HG03060 (cell line): ENCODE measurements at regions not wholly inside any gene's neighbourhood (a gene's known extent, or its start where the extent isn't known, plus 50 kb on each side); places are given as distances from the start of the nearest gene placed in this dataset.

Experiments
- ATAC-seq: cut with Tn5 transposase; IDR thresholded peaks from one replicate; pipeline ENCODE4 v1.9.1; 2021; ENCODE audit warnings: low read depth, moderate number of reproducible peaks; ENCODE audit not compliant: unreplicated experiment

DNA sequence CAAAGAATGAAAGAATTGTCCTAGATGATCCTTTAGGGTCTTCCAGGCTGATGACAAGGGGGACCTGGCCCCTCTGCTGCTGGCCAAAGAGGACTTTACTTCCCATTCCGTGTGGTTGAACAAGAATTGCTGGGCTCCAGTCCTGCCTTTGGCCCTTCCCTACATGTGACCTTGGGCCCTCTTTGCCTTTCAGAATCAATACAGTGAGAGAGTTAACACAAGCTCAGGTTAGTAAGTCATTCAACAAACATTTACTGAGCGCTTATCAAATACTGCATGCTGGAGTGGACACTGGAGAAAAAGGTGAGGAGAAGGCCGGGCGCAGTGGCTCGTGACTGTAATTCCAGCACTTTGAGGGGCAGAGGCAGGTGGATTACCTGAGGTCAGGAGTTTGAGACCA, 113.1 kb downstream of the C9orf50 start:
- no peak for ATAC-seq

DNA sequence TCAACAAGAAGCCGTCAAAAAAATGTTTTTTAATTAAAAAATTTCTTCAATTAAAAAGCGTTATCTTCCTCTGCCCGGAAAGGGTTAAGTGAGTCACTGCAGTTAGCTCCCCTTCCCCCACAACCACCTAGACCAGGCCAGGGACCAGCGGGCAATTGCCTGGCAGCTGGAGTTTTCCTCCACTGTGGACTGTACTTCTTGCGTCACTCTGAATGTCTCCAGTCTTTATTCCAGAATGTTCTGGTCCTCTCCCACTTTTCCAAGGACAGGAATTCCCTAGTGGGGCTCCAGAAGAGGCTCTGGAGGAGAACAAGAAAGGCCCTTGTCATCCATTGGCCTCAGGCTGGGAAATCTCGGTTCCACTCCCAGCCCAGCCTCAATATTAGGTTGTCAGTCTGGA, 114.0 kb downstream of the C9orf50 start:
- ATAC-seq = no peak

DNA sequence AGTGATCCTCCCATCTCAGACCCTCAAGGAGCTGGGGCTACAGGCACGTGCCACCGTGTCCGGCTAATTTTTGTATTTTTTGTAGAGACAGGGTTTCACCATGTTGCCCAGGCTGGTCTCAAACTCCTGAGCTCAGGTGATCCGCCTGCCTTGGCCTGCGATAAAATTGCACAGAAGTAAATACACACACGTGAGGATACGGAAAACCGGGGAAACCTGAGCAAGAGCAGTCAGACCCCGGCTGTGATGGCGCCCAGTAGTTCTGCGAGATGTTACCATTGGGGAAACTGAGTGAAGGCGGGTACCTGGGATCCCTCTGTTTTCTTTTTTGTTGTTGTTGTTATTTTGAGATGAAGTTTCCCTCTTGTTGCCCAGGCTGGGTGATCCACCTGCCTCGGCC, 114.9 kb downstream of the C9orf50 start:
- ATAC-seq = no peak

DNA sequence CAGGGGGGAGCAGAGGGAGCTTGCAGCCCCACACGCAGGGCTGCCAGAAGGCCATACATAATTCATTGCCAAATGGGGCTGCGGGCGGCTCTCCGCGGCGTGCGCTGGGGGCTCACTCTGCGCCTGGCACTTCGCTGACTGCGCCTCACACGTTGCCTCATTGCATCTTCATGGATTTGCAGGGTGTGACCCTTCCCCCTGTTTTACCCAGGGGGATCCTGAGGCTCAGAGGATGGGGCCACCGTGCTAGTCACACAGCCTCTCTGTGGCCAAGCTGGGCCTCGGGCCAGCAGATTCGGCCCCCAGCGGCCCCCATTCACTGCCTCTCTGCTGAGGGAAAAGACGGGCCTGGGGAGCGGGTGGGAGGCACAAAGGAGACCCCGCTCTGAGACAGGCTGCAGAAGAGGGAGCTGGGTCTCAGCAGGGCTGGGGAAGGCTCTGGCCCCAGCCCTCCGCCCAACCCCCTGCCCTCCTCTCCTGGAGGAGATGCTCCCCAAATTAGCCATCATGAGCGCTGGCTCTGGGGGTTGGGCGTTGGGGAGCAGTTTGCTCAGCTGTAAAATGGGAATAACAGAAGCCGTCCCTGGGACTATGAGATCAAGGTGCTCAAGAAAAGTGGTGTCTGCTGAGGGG, 115.5 kb downstream of the C9orf50 start:
- ATAC-seq = no peak

DNA sequence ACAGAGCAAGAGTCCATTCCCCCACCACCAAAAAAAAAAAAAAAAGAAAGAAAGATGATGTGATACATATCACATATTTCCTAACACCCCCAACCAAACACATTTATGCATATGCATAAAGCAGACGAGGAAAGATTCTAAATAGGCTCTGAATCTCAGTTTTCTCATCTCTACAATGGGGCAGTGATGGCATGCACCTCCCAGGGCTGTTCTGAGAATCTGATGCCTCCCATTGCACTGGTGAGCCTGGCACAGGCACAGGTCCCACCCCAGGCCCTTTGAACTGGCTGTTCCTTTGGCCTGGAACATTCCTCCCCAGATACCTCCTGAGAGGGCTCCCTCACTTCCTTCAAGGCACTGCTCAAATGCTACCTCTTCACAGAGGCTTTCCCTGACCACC, 116.5 kb downstream of the C9orf50 start:
- no peak for ATAC-seq

DNA sequence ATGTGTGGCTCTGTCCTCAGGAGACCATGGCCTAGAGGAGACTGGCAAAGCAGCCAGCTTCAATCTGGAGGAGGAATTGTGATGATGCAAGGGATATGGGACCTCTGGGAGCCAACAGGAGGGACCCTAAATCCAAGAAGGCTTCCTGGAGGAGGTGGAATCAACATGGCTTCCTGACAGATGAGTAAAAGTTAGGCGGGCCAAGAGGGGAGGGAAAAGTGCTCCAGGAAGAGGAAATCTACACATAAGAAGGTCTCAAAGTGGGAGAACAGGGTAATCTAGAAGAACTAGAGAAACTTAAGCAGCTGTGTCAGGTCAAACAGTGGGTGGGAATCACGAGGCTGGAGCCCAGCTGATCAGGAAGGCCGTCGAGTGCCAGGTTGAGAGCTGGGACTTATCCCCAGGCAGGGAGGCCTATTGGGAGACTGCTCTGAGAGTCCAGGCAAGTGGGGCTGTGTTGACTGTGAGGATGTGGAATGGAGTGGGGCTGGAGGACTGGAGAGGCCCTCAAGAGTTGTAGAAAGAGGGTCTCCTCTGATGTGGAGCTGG, 119.1 kb downstream of the C9orf50 start:
- ATAC-seq = no peak

DNA sequence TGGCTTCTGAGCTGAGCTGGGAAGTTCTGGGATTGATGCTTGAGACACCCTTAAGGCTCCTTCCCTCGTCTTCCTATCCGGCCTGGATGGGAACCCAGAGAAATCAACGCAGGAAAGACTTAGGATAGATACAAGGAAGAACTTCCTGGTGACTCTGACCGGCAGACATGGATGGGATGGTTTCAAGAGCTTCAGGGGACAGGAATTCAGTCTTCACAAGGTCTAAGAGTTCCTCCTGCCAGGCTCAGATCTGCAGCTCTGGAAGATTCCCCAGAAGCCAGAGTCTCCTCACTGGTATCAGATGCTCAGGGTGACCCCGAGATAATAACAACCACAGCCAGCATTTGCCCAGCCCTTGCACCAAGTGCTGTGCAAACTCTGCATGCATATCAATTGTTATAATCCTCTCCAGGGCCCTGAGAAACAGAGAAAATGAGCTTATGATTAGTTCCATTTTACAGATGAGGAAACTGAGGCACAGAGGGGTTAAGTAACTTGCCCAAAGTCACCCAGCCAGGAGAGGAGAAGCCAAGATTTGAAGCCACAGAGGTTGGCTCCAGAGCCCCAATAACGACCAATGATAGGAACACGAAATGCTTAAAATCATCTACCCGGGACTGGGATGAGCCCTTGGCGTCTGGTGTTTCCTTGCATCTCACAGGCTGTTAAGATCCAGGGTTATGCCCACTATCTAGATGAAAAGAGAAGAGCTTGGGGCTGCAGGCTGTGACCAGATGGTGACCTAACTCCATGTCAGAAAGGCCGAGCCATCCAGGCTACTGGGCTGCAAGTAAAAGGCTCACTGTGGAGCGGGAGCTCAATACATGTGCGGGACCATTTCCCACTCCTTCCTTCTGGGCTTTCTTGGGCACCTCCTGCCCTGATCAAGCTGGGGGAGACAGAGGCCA, 119.8 kb downstream of the C9orf50 start:
- no peak for ATAC-seq

DNA sequence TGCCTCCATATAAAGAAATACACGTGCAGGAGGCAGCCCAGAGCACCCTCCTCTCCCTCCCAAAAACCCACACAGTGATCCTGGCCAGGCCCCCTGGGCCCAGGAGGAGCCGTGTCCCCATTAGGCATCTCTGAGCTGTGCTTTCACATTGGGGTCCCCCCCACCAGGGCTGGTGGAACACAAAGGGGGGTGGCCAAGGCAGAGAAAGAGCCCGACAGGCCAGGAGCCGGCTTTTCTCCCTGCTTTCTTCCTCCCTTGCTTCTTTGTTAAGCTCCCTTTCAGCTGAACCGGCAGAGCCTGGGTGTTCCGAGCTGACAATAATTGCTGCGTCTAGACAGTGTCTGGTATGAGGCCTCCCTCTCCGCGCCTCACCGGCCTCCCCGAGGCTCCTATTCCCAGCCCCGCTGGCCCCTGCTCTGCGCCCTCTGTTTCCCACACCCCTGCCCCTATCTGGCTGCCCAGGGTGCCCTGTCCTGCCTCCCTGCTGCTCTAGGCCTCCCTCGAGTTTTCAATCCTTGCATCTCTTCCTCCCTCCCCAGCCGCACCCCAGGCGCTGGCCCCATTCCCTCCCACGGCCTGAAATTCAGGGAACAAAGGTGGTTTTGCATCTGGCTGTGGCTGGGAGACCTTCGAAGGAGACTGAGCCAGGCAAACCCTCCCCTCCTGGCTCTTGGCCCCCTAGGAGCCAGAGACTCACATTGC, 120.6 kb downstream of the C9orf50 start:
- no peak for ATAC-seq

DNA sequence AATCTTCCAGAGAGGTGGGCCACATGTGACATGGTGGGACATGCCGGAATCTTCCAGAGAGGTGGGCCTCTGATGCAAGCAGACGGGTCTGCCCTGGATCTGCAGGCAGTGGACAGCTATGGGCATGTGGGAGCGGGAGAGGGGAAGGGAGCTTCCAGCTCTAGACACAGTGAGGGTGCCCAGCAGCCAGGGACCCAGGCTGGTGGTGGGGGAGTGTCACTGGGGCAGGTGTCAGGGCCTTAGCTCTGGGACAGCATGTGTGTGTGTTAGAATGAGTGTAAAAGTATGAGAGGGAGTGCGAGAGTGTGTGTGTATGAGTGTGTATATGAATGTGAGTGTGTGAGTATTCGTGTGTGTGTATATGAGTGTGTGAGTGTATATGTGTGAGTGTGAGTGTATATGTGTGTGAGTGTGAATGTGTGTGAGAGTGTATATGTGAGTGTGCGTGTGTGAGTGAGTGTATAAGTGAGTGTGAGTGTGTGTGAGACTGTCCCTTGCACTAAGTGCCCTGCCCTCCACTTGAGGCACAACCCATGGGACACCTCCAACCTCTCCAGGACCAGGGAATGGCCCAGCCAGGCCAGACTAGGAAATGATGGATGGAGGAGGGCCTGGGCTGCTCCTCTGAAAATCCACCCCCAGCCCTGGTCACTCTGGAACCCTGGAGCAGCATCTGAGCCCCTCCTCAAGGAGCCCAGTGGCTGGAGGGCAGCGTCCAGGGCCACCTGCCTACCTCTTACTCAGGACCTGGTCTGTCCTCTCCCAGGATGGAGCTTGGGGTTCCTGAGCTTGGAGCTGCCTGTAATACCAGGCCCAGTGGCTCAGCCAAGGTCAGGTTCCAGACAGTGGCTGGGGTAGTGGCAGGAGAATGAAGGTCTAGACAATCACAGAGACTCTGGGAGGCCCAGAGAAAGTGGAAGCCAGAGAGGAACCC, 122.2 kb downstream of the C9orf50 start:
- no peak for ATAC-seq

DNA sequence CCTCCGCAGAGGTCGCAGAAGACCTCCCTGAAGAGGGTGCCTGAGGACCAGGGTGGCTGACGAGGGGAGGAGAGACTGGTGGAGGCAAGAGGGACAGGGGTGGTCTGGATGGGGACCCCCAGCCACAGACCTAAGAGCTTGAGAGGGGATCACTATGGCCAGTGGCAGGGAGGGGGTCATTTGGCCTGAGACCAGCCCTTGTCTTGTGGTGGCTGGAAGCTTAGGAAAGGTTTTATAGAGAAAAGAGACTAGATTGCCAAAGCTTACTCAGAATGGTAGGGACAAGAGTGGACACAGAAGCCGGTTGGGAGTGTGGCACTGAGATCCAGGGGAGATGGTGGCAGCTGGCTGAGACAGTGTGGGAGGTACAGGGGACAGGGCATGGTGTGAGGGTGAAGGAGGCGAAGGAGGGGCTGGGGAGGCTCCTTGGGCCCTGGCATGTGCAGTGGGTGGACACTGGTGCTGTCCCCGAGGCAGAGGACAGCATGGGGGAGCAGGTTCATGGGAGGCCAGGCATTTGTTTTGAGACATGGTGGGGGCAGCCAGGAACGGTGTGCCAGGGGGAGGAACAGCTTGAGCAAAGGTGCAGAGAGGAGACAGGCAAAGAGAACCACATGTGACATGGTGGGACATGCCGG, 123.0 kb downstream of the C9orf50 start:
- no peak for ATAC-seq

DNA sequence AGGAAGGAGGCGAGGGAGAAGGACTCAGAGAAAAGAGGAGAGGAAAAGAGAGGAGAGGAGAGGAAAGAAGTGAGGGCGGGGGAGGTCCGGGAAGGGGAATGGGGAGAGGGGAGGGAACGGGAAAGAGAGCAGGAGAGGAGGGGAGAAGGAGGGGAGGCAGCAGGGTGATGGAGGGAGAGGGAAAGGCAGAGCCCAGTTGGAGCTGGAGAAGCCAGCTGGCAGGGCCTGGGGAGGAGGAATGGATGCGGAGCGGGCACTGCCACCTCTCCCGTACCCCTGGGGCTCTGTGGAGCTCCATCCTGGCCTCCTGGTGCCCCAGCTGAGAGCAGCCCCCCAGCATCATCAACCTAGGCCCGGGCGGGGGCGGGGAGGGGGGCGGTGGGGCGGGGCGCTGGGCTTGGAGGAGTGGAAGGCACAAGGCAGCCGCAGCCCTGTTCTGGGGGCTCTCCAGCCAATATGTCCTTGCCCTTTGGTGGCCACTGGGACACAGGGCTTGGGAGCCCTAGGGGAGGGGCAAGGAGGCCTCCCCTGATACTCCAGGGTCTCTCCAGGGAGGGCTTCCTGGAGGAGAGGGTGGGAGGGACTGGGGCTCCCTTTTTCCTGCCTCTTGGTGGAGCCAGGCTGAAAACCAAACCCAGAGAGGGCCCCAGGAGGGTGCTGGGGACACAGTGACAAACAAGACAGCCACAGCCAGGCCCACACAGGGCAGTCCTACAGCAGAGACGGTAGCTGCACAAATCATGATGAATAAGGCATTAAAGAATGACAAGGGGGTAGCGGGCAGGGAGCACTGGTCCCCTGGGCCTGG, 123.7 kb downstream of the C9orf50 start:
- ATAC-seq = no peak

DNA sequence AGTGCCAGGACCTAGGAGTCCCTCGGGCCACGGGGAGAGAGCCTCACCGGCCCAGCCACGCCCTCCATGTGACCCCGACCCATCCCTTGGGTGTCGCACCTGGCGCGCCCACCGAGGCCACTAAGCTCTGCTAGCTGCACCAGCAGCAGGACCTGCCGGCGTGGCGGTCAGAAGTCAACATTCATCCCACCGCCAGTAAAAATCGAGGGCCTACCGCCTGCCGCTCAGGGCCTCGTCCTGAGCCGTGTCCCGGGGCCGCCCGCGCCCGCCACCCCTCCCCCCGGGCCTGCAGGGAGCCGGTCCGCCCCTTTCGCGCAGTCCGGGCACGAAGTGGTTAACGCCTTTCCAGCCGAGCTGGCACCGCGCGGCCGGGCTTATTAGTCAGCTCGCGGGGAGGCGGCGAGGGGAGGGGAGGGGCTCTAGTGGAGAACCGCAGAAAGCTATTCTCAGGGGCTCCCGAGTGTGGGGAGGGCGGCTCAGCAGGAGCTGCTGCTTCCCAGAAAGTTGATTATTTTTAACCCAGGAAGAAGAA, 124.4 kb downstream of the C9orf50 start:
- ATAC-seq = no peak

DNA sequence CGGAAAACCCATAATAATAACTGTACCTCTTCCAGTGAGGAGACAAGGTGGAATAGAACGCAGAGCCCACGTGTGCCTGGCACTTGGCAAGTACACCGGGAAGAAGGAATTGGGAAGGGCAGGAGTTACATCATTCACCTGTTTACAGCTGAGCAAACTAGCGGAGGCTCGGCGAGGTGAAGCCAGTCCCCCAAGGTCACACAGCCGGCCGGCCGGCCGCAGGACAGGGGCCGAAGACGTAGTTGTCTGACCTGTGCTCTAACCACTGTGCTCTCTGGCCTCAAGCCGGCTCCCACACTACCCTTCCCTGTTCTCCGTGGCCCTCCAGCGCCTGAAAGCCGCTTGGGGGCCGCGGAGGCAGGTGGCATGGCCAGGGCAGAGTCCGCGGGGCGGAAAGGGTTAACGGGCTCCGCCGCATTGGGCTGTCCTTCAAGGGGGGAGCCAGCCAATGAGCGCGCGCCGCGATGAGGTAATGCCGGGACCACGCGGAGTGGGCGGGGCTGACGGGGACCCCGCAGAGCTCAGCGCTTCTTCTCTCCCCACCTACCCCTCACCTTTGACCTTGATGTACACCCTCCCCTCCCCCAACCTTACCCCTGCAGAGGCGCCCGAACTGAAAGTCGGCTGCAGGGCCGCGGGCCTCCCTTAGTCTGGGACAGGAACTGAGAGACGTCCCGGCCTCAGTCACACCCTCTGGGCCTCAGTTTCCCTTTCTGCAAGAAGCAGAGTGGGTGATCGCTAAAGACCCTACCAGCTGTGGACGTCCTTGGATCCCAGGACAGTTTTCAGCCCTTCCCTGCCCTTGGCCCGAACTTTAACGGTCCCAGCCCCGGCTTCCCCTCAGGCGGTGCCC, 125.1 kb downstream of the C9orf50 start:
- no peak for ATAC-seq

DNA sequence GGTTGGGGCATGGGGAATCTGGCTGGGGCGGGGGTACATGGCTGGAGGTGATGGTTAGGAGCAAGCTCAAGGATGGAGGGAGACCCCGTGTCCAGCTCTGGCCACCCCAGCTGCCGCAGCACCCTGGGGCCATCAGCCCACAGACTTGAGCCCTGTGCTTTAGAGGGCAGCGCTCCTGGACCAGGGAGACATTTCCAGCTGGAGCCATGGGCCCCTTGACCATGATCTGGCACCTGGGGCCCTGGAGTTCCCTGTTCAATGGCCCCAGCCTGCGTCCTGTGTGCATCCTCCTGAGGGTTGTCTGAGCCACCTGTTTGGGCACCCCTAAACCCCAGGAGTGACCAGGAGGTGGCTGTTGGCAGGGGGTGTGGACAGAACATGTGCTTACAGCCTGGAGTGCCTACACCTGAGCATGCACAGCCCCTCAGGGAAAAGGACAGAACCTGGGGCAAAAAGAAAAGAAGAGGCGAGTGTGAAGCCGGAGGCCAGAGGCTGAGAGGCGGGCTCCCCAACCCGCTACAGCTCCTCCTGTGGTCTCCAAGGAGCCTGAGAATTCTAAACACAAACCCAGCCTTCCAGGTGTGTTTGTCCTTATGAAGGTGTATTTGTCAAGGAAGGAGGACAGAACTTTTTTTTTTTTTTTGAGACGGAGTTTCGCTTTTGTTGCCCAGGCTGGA, 126.7 kb downstream of the C9orf50 start:
- no peak for ATAC-seq

DNA sequence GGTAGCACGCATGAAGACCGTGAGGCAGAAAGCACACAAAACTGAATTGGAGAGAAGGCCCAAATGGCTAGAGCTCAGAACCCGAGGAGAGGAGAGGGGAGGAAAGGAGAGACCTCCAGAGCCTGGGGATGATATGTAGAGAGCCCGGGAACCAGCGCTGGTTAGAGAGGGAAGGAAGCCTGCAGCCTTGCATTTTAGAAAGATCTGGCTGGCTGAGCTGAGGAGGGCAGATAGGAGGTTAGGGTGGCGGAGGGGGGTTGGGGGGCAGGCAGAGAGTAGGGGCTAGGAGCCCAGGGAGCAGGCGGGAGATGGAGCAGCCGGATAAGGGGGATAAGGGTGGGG, 127.2 kb downstream of the C9orf50 start:
- no peak for ATAC-seq

DNA sequence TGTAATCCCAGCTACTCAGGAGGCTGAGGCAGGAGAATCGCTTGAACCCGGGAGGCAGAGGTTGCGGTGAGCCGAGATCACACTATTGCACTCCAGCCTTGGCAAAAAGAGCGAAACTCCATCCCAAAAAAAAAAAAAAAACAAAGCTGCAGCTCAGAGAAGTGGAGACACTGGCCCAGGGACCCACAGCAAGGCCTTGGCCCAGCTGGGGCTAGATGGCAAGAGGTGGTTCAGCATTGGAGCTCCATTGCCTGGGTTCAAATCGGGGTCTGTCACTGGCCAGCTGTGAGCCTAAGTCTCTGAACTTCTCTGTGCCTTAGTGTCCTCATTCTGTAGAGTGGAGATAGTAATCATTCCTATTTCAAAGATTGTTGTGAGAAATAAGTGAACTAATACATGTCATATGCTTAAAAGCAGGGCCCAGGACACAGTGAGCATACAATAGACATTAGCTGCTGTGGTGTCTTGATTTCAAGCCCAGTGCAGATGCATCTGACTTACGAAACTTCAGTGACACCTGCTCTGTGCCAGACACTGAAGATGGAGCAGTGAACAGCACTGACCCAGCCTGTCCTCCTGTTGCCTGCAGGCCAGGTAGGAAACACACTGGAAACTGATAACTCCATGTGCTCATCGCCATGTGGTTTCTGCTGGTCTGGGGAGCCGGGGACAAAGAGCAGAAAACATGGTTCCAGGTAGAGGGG, 127.7 kb downstream of the C9orf50 start:
- no peak for ATAC-seq

DNA sequence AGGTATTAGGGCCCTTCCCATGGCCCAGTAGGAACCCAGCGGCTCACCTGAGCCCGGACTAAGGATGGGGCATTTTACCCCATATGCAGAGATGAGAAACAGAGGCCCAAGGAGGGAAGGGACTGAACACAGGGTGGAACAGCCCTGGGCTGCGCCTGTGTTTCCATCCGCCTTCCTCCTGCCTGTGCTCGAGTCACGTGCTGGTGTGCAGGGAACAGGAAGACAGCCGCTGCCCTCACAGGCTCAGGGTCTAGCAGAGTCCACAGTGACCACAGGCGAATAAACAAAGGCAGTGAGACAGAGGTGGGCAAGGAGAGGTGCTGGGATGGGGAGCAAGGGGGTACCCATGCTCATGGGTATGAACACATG, 129.4 kb downstream of the C9orf50 start:
- ATAC-seq = no peak
